ENCODE measurements at regions not wholly inside any gene's neighbourhood (a gene's known extent, or its start where the extent isn't known, plus 50 kb on each side); places are given as distances from the start of the nearest gene placed in this dataset.
"Not testable (repeated sequence)": the region's sequence is repeated elsewhere in the genome, so short reads cannot be mapped to it uniquely, and the experiment has no call there.

DNA sequence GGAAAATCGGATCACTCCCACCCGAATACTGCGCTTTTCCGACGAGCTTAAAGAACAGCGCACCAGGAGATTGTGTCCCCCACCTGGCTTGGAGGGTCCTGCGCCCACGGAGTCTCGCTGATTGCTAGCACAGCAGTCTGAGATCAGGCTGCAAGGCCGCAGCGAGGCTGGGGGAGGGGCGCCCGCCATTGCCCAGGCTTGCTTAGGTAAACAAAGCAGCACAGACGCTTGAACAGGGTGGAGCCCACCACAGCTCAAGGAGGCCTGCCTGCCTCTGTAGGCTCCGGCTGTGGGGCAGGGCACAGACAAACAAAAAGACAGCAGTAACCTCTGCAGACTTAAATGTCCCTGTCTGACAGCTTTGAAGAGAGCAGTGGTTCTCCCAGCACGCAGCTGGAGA lies 413.4 kb downstream of the MAGEE1 start:
- TF ChIP-seq, protein P1, sequence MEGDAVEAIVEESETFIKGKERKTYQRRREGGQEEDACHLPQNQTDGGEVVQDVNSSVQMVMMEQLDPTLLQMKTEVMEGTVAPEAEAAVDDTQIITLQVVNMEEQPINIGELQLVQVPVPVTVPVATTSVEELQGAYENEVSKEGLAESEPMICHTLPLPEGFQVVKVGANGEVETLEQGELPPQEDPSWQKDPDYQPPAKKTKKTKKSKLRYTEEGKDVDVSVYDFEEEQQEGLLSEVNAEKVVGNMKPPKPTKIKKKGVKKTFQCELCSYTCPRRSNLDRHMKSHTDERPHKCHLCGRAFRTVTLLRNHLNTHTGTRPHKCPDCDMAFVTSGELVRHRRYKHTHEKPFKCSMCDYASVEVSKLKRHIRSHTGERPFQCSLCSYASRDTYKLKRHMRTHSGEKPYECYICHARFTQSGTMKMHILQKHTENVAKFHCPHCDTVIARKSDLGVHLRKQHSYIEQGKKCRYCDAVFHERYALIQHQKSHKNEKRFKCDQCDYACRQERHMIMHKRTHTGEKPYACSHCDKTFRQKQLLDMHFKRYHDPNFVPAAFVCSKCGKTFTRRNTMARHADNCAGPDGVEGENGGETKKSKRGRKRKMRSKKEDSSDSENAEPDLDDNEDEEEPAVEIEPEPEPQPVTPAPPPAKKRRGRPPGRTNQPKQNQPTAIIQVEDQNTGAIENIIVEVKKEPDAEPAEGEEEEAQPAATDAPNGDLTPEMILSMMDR (IDR thresholded peaks at IDR 0.05), result not testable (repeated sequence)
- not testable (repeated sequence) for TF ChIP-seq ZFX (IDR thresholded peaks at IDR 0.05; ENCODE audit: borderline replicate concordance)

Measured in 22Rv1 (cell line).